Testis (tissue), 2 donors: ENCODE measurements at regions not wholly inside any gene's neighbourhood (a gene's known extent, or its start where the extent isn't known, plus 50 kb on each side); places are given as distances from the start of the nearest gene placed in this dataset.

Source experiments
- DNase-seq: peaks from one replicate; pipeline ENCODE4 v3.0.0-alpha.2; 2019
- H3K27ac ChIP-seq, 2 donors: fragments of 200-600 bp; sonication (generic); one replicate each; pipeline ENCODE4 v1.5.1; 2019
- H3K27me3 ChIP-seq: fragments of 200-600 bp; sonication (generic); one replicate; pipeline ENCODE4 v1.5.1; 2019
- H3K36me3 ChIP-seq: fragments of 200-600 bp; sonication (generic); one replicate; pipeline ENCODE4 v1.5.1; 2017; ENCODE audit warnings: low read depth; ENCODE audit errors: missing control alignments
- H3K4me1 ChIP-seq: fragments of 200-600 bp; sonication (generic); one replicate; pipeline ENCODE4 v1.5.1; 2019
- H3K4me3 ChIP-seq, 2 donors: fragments of 200-600 bp; sonication (generic); one replicate each; pipeline ENCODE4 v1.5.1; 2017 to 2019
- H3K9me3 ChIP-seq: fragments of 200-600 bp; sonication (generic); one replicate; pipeline ENCODE4 v1.5.1; 2017
- POLR2A ChIP-seq: fragments of 450-650 bp; IDR thresholded peaks from one replicate; pipeline ENCODE4 v1.6.1; 2017; ENCODE audit warnings: antibody characterized with exemption, mild to moderate bottlenecking, moderate library complexity
- WGBS, 2 donors: methylation state at CpG; one replicate each; pipeline ENCODE4 v1.1.5; 2018; 5-methylcytosine and 5-hydroxymethylcytosine counted together
- intact Hi-C: fragments of 100-400 bp; cut with DNase I; formaldehyde crosslinking; loops from one replicate; pipeline ENCODE4 v1.15.1; 2023; ENCODE audit warnings: low total_unique reads
- TF ChIP-seq, protein P1 (sequence below), 3 experiments: fragments of 450-650 bp in 2 of 3; fragments of 200-600 bp in 1 of 3; sonication (generic) in 1 of 3; IDR thresholded peaks; one replicate each; pipeline ENCODE4 v1.5.1; 2016 to 2019; ENCODE audit warnings: antibody characterized with exemption in 3 of 3, mild to moderate bottlenecking in 2 of 3, moderate library complexity in 1 of 3

DNA sequence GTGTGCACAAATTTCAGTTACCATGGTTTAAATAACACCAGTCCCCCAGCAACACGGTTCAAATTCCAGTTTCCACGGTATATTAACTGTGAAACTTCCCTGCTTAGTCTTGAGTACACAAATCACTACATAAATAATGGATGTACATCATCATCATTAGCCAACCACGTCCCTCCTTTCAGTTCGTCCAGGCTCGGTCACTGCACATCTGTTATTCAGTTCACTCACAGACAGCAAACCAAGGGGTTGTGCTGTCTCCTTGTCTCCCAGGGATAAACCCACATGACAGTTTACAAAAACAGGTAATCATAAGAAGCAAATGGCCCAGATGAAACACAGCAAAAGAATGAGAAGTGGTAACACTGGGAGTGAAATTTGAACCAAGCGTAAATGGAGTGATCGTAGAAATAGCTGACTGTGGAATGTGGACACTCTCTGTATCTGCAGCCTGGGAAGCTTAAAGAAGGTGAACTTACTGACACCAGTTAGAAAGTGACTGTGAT, 61.0 kb upstream of the RAD23B start:
- WGBS, 2 donors = 73 to 75% methylated on average over 7 of the region's 7 CpGs
- no peak for TF ChIP-seq POLR2A
- TF ChIP-seq, protein P1, sequence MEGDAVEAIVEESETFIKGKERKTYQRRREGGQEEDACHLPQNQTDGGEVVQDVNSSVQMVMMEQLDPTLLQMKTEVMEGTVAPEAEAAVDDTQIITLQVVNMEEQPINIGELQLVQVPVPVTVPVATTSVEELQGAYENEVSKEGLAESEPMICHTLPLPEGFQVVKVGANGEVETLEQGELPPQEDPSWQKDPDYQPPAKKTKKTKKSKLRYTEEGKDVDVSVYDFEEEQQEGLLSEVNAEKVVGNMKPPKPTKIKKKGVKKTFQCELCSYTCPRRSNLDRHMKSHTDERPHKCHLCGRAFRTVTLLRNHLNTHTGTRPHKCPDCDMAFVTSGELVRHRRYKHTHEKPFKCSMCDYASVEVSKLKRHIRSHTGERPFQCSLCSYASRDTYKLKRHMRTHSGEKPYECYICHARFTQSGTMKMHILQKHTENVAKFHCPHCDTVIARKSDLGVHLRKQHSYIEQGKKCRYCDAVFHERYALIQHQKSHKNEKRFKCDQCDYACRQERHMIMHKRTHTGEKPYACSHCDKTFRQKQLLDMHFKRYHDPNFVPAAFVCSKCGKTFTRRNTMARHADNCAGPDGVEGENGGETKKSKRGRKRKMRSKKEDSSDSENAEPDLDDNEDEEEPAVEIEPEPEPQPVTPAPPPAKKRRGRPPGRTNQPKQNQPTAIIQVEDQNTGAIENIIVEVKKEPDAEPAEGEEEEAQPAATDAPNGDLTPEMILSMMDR (IDR thresholded peaks at IDR 0.05) = no peak
- H3K36me3 ChIP-seq = no peaks in the 10 kb centered on the region
- H3K4me1 ChIP-seq = no peaks in the 10 kb centered on the region
- no peak overlapping the region for H3K27ac ChIP-seq
- H3K9me3 ChIP-seq = no peaks in the 10 kb centered on the region
- no peaks in the 10 kb centered on the region for H3K27me3 ChIP-seq
- intact Hi-C loops = no loop called here
- no peak overlapping the region for H3K4me3 ChIP-seq
- no peak for DNase-seq

GRCh38 chr9:107223381-107223780, 59.7 kb upstream of the RAD23B start:
- TF ChIP-seq, protein P1 (IDR thresholded peaks at IDR 0.05) = no peak
- no peak for TF ChIP-seq POLR2A
- intact Hi-C loops = no loop called here
- no peak for DNase-seq
- 69 to 90% methylated on average over 2 of the region's 2 CpGs for WGBS, 2 donors
- H3K27me3 ChIP-seq = no peaks in the 10 kb centered on the region
- H3K36me3 ChIP-seq = no peaks in the 10 kb centered on the region
- no peaks in the 10 kb centered on the region for H3K9me3 ChIP-seq
- H3K27ac ChIP-seq = no peak overlapping the region
- H3K4me3 ChIP-seq = no peak overlapping the region
- H3K4me1 ChIP-seq = no peaks in the 10 kb centered on the region

GRCh38 chr9:107224252-107224651, 58.8 kb upstream of the RAD23B start:
- Histone ChIP-seq H3K36me3 (no peaks in the 10 kb centered on the region), H3K9me3 (no peaks in the 10 kb centered on the region), H3K27me3 (no peaks in the 10 kb centered on the region), H3K27ac (no peak overlapping the region), H3K4me3 (no peak overlapping the region), H3K4me1 (no peaks in the 10 kb centered on the region)
- intact Hi-C loops = no loop called here
- TF ChIP-seq, protein P1 (IDR thresholded peaks at IDR 0.05) = no peak
- TF ChIP-seq POLR2A = no peak
- 66 to 79% methylated on average over 2 of the region's 2 CpGs for whole genome bisulfite sequencing, 2 donors
- DNase-seq = no peak

DNA sequence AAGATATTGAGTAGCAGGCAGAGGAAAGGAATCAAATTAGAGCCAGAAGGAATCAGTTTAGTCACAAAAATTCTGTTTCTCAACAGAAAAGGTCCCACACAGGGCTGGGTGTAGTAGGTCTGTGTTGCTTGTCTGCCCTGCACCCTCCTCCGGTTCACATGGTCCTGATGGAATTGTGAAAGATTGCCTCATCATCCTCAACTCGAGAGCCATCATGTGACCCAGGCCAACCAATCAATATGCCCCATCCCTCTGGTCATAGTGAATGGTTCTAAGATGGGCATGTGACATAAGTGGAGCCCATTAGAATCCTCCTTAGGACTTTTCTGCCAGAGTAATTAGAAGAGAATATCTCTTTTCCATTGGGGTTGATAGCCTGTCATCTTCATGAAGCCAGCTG, 56.7 kb upstream of the RAD23B start:
- Histone ChIP-seq H3K27me3 (no peaks in the 10 kb centered on the region), H3K36me3 (no peaks in the 10 kb centered on the region), H3K4me1 (no peaks in the 10 kb centered on the region), H3K4me3 (no peak overlapping the region), H3K27ac (no peak overlapping the region), H3K9me3 (no peaks in the 10 kb centered on the region)
- TF ChIP-seq, protein P1 (IDR thresholded peaks at IDR 0.05) = no peak
- no peak for TF ChIP-seq POLR2A
- WGBS, 2 donors = 89% methylated on average over 2 of the region's 2 CpGs
- intact Hi-C loops = no loop called here
- no peak for DNase-seq

GRCh38 chr9:107227774-107228173, 55.3 kb upstream of the RAD23B start:
- intact Hi-C loops = no loop called here

More at GRCh38 chr9:107227774-107228173, 55.3 kb upstream of the RAD23B start:
- H3K4me1 ChIP-seq = no peaks in the 10 kb centered on the region
- H3K27ac ChIP-seq = no peak overlapping the region
- no peaks in the 10 kb centered on the region for H3K36me3 ChIP-seq
- 54 to 75% methylated on average over 3 of the region's 3 CpGs for WGBS, 2 donors
- DNase-seq = no peak
- H3K9me3 ChIP-seq = no peaks in the 10 kb centered on the region
- no peaks in the 10 kb centered on the region for H3K27me3 ChIP-seq
- TF ChIP-seq, protein P1 (IDR thresholded peaks at IDR 0.05) = no peak
- TF ChIP-seq POLR2A = no peak
- no peak overlapping the region for H3K4me3 ChIP-seq
